ENCODE measurements at regions not wholly inside any gene's neighbourhood (a gene's known extent, or its start where the extent isn't known, plus 50 kb on each side); places are given as distances from the start of the nearest gene placed in this dataset.

- TF ChIP-seq CTCF (IDR thresholded peaks at IDR 0.05) (no peak), POLR2A (IDR thresholded peaks at IDR 0.05) (no peak)
Observed at GRCh38 chr4:154035341-154035740, 246.5 kb upstream of the SFRP2 start.
